CD4-positive, alpha-beta T cell (primary cell): ENCODE measurements at regions not wholly inside any gene's neighbourhood (a gene's known extent, or its start where the extent isn't known, plus 50 kb on each side); places are given as distances from the start of the nearest gene placed in this dataset.

Source experiments
- ATAC-seq: fragments of 200-7000 bp; cut with Tn5 transposase; one replicate; pipeline ENCODE4 v1.10.0; 2022; ENCODE audit warnings: mild to moderate bottlenecking; ENCODE audit not compliant: poor library complexity
- CTCF ChIA-PET: fragments of 350-600 bp; sonication (Branson Sonifier 250); formaldehyde crosslinking; loops from one replicate; lab custom pipeline; 2021; ENCODE audit warnings: antibody characterized with exemption, inconsistent platforms; lab: Charles Lee
- POLR2A ChIA-PET: fragments of 350-600 bp; sonication (Branson Sonifier 250); formaldehyde crosslinking; loops from one replicate; lab custom pipeline; 2021; ENCODE audit warnings: antibody characterized with exemption, inconsistent platforms; lab: Charles Lee
- DNase-seq, 14 experiments: peaks; one replicate each; pipeline ENCODE4 v3.0.0-alpha.2; 2013 to 2020; ENCODE audit warnings: mixed read lengths in 2 of 14
- H3K27ac ChIP-seq, 2 donors: one replicate each; pipeline versions ENCODE4 v1.5.1 to v1.7.0; 2013; ENCODE audit warnings: low read length in 2 of 2, low read depth in 1 of 2, mild to moderate bottlenecking in 1 of 2
- H3K27me3 ChIP-seq, 2 experiments: 1 replicate in 1 of 2; 2 replicates in 1 of 2; pipeline versions ENCODE4 v1.6.1 to v1.7.0; 2013; ENCODE audit warnings: low read length in 2 of 2, control low read depth in 1 of 2, mild to moderate bottlenecking in 1 of 2, moderate library complexity in 1 of 2; ENCODE audit not compliant: insufficient read depth in 2 of 2, control insufficient read depth in 1 of 2
- H3K36me3 ChIP-seq: one replicate; pipeline ENCODE4 v1.6.1; 2013; ENCODE audit warnings: low read length, control low read depth; ENCODE audit not compliant: insufficient read depth
- H3K4me1 ChIP-seq: one replicate; pipeline ENCODE4 v1.6.1; 2013; ENCODE audit warnings: low read length, control low read depth; ENCODE audit not compliant: insufficient read depth
- H3K4me3 ChIP-seq: one replicate; pipeline ENCODE4 v1.5.1; 2013; ENCODE audit warnings: mild to moderate bottlenecking, low read length, moderate library complexity
- H3K9me3 ChIP-seq, 2 experiments: 1 replicate in 1 of 2; 2 replicates in 1 of 2; pipeline versions ENCODE4 v1.6.1 to v1.7.0; 2013; ENCODE audit warnings: low read length in 2 of 2, mild to moderate bottlenecking in 2 of 2, control low read depth in 1 of 2, moderate library complexity in 1 of 2; ENCODE audit not compliant: control insufficient read depth in 1 of 2, insufficient read depth in 1 of 2
- H3K27ac Mint-ChIP-seq: one replicate; pipeline ENCODE4 v1.8.0; 2020; ENCODE audit warnings: mixed read lengths
- H3K27me3 Mint-ChIP-seq: one replicate; pipeline ENCODE4 v1.8.0; 2021; ENCODE audit warnings: mixed read lengths
- H3K36me3 Mint-ChIP-seq: one replicate; pipeline ENCODE4 v1.8.0; 2021; ENCODE audit warnings: low read depth, mixed read lengths
- H3K4me1 Mint-ChIP-seq: one replicate; pipeline ENCODE4 v1.8.0; 2021; ENCODE audit warnings: low read depth, mixed read lengths
- H3K4me3 Mint-ChIP-seq: one replicate; pipeline ENCODE4 v1.8.0; 2020; ENCODE audit warnings: mild to moderate bottlenecking, mixed read lengths
- H3K9me3 Mint-ChIP-seq: one replicate; pipeline ENCODE4 v1.8.0; 2020; ENCODE audit warnings: mixed read lengths
- CTCF ChIP-seq: fragments of 200-600 bp; IDR thresholded peaks from one replicate; pipeline ENCODE4 v1.8.0; 2022; ENCODE audit warnings: antibody characterized with exemption, mild to moderate bottlenecking
- intact Hi-C, 2 experiments: fragments of 100-400 bp; cut with DNase I in 1 of 2; cut with micrococcal nuclease in 1 of 2; formaldehyde crosslinking; loops; one replicate each; pipeline versions ENCODE4 v1.15.1 to v1.9.0; 2023 to 2025; cut with DNase I, micrococcal nuclease

GRCh38 chr20:48223715-48224114, 438.4 kb upstream of the SULF2 start:
- Mint-ChIP-seq H3K4me1 (no peaks in the 10 kb centered on the region), H3K36me3 (no peaks in the 10 kb centered on the region), H3K4me3 (no peak overlapping the region), H3K9me3 (no peaks in the 10 kb centered on the region), H3K27me3 (peaks cover 3% of the 10 kb centered on the region), H3K27ac (no peak overlapping the region)
- ChIA-PET CTCF (no interaction called here), POLR2A (no interaction called here)
- ATAC-seq (no peak), DNase-seq (no peak)
- TF ChIP-seq CTCF, result no peak
- no peaks in the 10 kb centered on the region for H3K4me1 ChIP-seq
- H3K27ac ChIP-seq, result no peak overlapping the region
- intact Hi-C loops, result no loop called here
- peaks cover 0 to 6% of the 10 kb centered on the region in 2 experiments for H3K9me3 ChIP-seq
- H3K36me3 ChIP-seq, result no peaks in the 10 kb centered on the region
- no peaks in the 10 kb centered on the region for H3K27me3 ChIP-seq
- H3K4me3 ChIP-seq, result no peak overlapping the region

GRCh38 chr20:48222595-48223180, 437.4 kb upstream of the SULF2 start:
- Mint-ChIP-seq H3K27me3 (peaks cover 3% of the 10 kb centered on the region), H3K36me3 (no peaks in the 10 kb centered on the region)
- CTCF ChIA-PET, result no interaction called here

GRCh38 chr20:48220033-48220633, 434.9 kb upstream of the SULF2 start:
- ATAC-seq (no peak), DNase-seq (no peak)
- Histone ChIP-seq H3K27me3 (no peaks in the 10 kb centered on the region), H3K4me1 (no peaks in the 10 kb centered on the region), H3K36me3 (no peaks in the 10 kb centered on the region), H3K27ac (no peak overlapping the region), H3K4me3 (no peak overlapping the region), H3K9me3 (peaks cover 0 to 6% of the 10 kb centered on the region in 2 experiments)
- ChIA-PET POLR2A (no interaction called here), CTCF (no interaction called here)
- Mint-ChIP-seq H3K27ac (no peak overlapping the region), H3K4me3 (no peak overlapping the region), H3K4me1 (no peaks in the 10 kb centered on the region), H3K9me3 (no peaks in the 10 kb centered on the region), H3K36me3 (no peaks in the 10 kb centered on the region), H3K27me3 (peaks cover 5% of the 10 kb centered on the region)
- intact Hi-C loops, result no loop called here
- TF ChIP-seq CTCF, result no peak

More at GRCh38 chr20:48222595-48223180, 437.4 kb upstream of the SULF2 start:
- intact Hi-C loops, result no loop called here
- no peaks in the 10 kb centered on the region for H3K4me1 Mint-ChIP-seq
- POLR2A ChIA-PET, result no interaction called here
- no peak overlapping the region for H3K4me3 ChIP-seq
- no peaks in the 10 kb centered on the region for H3K9me3 Mint-ChIP-seq
- DNase-seq (no peak), ATAC-seq (no peak)
- H3K4me1 ChIP-seq, result no peaks in the 10 kb centered on the region
- no peak overlapping the region for H3K27ac Mint-ChIP-seq
- H3K4me3 Mint-ChIP-seq, result no peak overlapping the region
- no peaks in the 10 kb centered on the region for H3K27me3 ChIP-seq
- H3K9me3 ChIP-seq, result peaks cover 0 to 6% of the 10 kb centered on the region in 2 experiments
- TF ChIP-seq CTCF, result no peak
- H3K27ac ChIP-seq, result no peak overlapping the region
- H3K36me3 ChIP-seq, result no peaks in the 10 kb centered on the region
